ENCODE measurements at regions not wholly inside any gene's neighbourhood (a gene's known extent, or its start where the extent isn't known, plus 50 kb on each side); places are given as distances from the start of the nearest gene placed in this dataset.

- TF ChIP-seq, protein P1, sequence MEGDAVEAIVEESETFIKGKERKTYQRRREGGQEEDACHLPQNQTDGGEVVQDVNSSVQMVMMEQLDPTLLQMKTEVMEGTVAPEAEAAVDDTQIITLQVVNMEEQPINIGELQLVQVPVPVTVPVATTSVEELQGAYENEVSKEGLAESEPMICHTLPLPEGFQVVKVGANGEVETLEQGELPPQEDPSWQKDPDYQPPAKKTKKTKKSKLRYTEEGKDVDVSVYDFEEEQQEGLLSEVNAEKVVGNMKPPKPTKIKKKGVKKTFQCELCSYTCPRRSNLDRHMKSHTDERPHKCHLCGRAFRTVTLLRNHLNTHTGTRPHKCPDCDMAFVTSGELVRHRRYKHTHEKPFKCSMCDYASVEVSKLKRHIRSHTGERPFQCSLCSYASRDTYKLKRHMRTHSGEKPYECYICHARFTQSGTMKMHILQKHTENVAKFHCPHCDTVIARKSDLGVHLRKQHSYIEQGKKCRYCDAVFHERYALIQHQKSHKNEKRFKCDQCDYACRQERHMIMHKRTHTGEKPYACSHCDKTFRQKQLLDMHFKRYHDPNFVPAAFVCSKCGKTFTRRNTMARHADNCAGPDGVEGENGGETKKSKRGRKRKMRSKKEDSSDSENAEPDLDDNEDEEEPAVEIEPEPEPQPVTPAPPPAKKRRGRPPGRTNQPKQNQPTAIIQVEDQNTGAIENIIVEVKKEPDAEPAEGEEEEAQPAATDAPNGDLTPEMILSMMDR (IDR thresholded peaks at IDR 0.05; ENCODE audit: borderline replicate concordance, extremely low read depth, low read length, poor library complexity, severe bottlenecking), result no peak
- TF ChIP-seq EZH2 (IDR thresholded peaks at IDR 0.05; ENCODE audit: borderline replicate concordance, low read depth, low read length, severe bottlenecking), result no peak
Observed at GRCh38 chr20:50423758-50424157, 86.4 kb upstream of the PTPN1 start.

All from DND-41 (cell line).